RWPE1 (cell line): ENCODE measurements at regions not wholly inside any gene's neighbourhood (a gene's known extent, or its start where the extent isn't known, plus 50 kb on each side); places are given as distances from the start of the nearest gene placed in this dataset.

ENCODE experiments used
- CTCF ChIA-PET: fragments of 350-600 bp; sonication (Branson Sonifier 250); formaldehyde crosslinking; extraction: SDS; loops from one replicate; lab custom pipeline; 2021; lab: Yijun Ruan, JAX
- POLR2A ChIA-PET: fragments of 400-600 bp; formaldehyde crosslinking; extraction: SDS; loops from one replicate; lab custom pipeline; 2020; ENCODE audit warnings: antibody characterized with exemption; ENCODE audit not compliant: low non-redundant PET; lab: Yijun Ruan, JAX
- DNase-seq: peaks from one replicate; pipeline ENCODE4 v3.0.0; 2012; ENCODE audit warnings: low spot score
- H3K27ac ChIP-seq: fragments of 450-650 bp; 2 replicates; pipeline ENCODE4 v1.5.1; 2017
- TF ChIP-seq, protein P1 (sequence below): fragments of 450-650 bp; conservative IDR thresholded peaks from 2 replicates; pipeline ENCODE4 v1.5.1; 2017; ENCODE audit warnings: low read depth, mild to moderate bottlenecking

DNA sequence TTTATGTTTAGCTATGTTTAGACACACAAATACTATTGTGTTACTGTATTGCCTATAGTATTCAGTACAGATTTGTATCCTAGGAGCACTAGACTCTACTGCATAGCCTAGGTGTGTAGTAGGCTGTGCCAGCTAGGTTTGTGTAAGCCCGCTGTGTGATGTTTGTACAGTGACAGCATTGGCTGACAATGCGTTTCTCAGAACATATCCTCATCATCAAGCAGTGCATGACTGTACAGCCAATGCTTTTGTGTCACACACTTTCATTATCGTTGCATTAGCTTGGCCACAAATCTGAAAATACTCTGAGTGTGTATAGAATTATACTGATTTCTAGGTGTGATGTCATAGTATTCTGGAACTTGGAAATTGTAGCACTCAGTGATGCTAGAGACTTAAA is 63.4 kb downstream of the CLDN34 start:
- H3K27ac ChIP-seq, result no peak overlapping the region
- ChIA-PET POLR2A (no interaction called here), CTCF (no interaction called here)
- DNase-seq, result no peak
- TF ChIP-seq, protein P1, sequence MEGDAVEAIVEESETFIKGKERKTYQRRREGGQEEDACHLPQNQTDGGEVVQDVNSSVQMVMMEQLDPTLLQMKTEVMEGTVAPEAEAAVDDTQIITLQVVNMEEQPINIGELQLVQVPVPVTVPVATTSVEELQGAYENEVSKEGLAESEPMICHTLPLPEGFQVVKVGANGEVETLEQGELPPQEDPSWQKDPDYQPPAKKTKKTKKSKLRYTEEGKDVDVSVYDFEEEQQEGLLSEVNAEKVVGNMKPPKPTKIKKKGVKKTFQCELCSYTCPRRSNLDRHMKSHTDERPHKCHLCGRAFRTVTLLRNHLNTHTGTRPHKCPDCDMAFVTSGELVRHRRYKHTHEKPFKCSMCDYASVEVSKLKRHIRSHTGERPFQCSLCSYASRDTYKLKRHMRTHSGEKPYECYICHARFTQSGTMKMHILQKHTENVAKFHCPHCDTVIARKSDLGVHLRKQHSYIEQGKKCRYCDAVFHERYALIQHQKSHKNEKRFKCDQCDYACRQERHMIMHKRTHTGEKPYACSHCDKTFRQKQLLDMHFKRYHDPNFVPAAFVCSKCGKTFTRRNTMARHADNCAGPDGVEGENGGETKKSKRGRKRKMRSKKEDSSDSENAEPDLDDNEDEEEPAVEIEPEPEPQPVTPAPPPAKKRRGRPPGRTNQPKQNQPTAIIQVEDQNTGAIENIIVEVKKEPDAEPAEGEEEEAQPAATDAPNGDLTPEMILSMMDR, result no peak

DNA sequence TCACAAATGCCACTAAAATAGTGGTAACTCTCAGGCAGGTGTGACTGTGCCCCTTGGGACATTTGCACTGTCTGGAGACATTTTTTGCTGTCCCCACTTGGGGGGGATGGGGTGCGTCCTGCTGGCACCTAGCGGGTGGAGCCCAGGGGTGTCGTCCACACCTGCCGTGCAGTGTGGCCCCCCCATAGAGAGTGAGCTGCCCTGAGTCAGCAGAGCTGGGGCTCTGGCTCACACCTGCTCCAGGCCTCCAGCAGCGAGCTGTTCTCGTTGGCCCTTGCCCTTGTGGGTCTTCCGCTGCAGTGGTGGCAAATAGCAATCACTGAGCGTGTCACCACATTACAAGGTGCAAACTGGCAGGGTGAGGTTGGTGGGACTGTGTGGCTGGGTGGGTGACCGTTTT is 64.6 kb downstream of the CLDN34 start:
- ChIA-PET CTCF (interaction anchor here (0.6 kb wide), 1 partner anchor 28 kb away, joined by 3 read pairs; no protein-coding TSS in a partner anchor), POLR2A (no interaction called here)
- no peak for DNase-seq

DNA sequence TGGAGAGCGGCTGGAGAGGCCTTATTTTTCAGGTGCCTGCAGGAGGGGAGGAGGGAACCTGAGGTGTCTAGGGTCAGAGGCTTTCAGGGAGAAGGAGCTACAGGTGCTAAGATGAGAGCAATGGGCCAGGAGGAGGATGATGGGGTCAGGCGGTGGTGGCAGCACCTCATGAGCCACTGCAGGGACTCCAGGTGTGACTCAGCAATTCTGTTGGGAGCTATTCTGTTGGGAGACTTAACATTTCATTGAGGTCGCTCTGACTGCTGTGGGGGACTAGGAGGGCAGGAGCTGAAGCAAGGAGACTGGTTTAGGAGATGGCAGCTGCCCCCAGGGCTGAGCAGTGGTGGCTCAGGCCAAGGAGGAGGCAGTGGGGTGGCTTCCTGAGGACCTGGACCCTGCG is 65.0 kb downstream of the CLDN34 start:
- no peak for DNase-seq
- ChIA-PET CTCF (interaction anchor here (0.6 kb wide), 1 partner anchor 28 kb away, joined by 3 read pairs; no protein-coding TSS in a partner anchor), POLR2A (no interaction called here)
- TF ChIP-seq, protein P1, result no peak
- no peak overlapping the region for H3K27ac ChIP-seq

More for the DNA sequence above, 64.6 kb downstream of the CLDN34 start:
- H3K27ac ChIP-seq, result no peak overlapping the region
- TF ChIP-seq, protein P1, result no peak

DNA sequence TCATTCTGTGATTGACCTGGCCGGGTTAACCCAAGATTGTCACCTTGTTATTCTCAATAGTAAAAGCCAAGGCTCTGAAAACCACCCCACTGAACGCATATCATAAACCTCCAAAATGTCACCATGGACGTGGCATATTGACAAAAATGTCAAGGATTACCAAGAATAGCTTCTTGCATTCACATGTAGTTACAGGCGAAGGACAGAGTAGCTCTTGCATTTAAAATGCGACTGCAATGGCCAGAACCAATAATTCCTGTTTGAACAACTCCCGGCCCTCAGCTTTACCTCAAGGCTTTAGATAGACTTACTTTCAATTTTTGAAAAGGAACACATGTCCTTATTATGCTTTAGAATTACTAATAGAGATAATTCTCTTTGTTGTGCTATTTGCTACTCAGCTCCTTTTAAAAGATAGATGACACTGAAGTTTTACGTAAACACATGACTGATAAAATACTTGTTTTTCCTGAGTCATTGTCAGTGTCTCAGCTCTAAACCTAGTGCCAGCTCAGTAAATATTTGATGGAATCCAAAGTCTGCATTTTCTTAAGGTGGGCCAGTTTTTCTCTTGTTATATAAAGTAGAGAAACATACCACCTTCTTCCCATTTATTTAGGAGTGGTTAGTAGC is 66.3 kb downstream of the CLDN34 start:
- TF ChIP-seq, protein P1, result no peak
- ChIA-PET CTCF (no interaction called here), POLR2A (no interaction called here)
- no peak for DNase-seq
- no peak overlapping the region for H3K27ac ChIP-seq

DNA sequence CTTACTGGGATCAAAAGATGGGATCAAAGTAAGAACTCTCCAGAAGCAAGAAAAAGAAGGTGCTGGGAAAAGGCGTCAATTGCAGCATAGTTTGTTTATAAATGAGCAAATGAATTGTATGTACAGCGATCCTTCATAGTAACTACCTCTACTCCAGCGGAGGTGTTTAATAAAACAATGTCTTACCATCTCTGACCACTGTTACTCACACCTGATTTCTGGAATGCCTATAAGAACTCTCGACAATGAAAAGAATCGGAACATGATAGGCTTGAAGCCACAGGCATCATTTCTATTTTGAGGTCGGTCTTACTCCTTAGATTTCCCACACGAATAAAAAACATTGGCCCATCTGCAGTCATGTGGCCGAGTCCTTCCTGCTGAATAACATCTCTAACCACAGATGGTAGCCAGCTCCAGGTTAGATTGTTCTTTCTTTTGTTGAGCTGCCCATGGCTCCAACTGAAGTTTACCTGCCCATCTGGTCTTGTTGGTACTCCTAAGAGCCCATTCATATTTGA is 67.6 kb downstream of the CLDN34 start:
- DNase-seq, result no peak
- H3K27ac ChIP-seq, result no peak overlapping the region
- ChIA-PET POLR2A (no interaction called here), CTCF (no interaction called here)
- TF ChIP-seq, protein P1, result no peak

DNA sequence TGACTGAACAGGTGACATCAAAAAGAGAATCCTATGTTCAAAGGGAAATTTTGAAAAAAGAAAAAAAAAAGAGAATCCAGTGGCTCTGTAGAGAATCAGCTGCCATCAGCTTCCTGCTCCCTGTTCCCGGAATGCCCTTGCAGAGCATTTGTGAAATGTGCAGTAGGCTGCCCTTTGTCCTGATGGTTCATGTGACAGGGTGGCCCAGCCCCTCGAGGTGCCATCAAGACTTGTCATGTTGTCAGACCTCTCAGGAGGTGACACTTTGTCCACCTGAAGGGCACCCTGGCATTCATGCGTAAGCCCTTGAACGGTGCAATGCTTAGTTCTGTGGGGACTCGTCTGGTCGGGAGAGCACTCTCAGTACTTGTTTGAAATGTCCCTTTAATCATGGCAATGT is 71.4 kb downstream of the CLDN34 start:
- ChIA-PET POLR2A (no interaction called here), CTCF (no interaction called here)
- DNase-seq, result no peak
- no peak overlapping the region for H3K27ac ChIP-seq
- TF ChIP-seq, protein P1, result no peak
